ENCODE measurements at regions not wholly inside any gene's neighbourhood (a gene's known extent, or its start where the extent isn't known, plus 50 kb on each side); places are given as distances from the start of the nearest gene placed in this dataset.

DNA sequence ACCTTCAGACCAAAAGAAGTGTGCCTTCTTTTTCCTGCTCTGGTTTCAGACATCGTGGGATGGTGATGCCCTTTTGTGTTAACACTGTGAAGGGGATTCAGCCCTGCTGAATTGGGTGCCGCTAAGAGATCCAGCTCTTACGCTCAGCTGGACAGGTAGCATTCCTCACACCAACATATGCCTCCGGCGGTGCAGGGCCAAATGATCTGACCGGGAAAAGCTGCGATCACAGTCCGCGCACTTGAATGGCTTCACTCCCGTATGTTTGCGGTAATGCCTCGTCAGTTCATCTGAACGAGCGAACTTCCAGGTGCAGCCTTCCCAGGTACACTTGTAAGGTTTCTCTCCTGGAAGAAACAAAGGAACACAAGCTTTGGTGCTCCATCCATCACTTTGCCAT, 438.9 kb downstream of the KLF12 start:
- DNase-seq = no peak

GRCh38 chr13:73693215-73693614, 441.0 kb downstream of the KLF12 start:
- no peak for DNase-seq

DNA sequence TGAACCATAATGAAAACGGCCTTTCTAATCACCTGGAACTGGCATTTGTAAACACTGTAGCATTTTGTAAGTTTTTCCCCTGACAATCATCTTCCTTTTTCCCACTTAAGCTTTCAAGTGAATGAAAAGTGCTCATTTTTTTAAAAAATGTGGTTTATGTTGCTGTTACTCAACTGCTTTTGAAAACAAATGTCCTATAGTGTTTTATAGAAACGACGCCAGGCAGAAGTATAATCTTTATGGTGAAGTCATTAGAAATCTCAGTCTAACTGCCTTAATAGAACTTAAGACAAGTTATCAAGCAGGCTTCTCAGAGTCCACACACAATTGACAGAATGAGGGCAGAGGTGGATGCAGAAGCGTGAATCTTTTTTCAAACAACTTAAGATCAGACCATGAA, 442.3 kb downstream of the KLF12 start:
- no peak for DNase-seq

DNA sequence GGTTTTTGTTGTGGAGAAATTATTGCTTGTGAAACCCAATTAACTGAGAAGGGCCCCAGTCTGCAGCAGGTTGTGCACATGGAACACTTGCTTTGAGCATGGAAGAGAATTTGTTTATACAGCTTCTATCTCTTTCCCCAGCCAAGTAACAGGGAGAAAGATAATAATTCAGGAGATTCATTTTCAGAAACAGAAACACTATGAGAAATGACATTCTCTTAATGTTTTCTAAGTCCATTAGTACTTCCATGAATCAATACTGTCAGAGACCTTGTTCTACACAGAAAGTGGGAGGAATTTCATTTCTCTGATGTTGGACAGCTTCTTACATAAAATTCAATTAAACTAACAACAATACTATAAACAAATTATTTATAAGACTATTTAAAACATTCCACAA, 446.3 kb downstream of the KLF12 start:
- no peak for DNase-seq

DNA sequence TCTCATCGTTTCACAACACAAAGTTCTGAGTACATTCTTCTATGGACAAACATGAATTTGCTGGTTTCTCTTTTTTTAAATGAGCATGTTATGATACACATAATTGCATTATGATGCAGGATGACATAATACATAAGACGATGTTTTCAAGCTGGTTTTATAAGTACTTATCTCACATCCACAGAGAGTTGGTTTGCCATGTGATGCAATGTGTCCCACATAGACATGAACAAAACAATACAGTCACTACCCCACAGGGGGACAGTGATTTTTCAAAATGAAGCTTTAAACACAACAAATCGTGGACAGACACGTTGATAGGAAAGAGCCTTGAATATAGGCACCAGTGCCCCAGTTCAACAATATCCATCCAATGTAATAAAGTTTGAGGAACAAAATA, 447.1 kb downstream of the KLF12 start:
- no peak for DNase-seq

DNA sequence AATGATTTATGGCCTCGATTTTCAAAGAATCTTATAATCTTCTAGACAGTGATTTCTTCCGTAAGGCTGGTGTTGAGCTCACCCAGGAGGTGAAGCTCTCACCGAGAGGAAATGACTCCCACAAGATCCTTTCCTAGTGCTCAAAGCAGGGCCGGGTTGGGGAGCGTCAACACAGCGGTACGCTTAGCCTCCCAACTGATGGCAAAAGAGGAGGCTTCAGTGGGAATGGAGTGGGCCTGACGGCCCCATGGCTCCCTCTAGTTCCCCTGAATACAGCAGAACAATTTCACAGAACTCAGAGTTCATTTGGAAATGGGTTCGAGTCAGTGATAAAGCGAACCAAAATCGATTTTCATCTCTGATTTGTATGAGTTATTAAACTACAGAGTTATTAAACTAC, 449.5 kb downstream of the KLF12 start:
- no peak for DNase-seq

- DNase-seq = no peak
Measured at GRCh38 chr13:73684286-73684685, 449.9 kb downstream of the KLF12 start.

DNA sequence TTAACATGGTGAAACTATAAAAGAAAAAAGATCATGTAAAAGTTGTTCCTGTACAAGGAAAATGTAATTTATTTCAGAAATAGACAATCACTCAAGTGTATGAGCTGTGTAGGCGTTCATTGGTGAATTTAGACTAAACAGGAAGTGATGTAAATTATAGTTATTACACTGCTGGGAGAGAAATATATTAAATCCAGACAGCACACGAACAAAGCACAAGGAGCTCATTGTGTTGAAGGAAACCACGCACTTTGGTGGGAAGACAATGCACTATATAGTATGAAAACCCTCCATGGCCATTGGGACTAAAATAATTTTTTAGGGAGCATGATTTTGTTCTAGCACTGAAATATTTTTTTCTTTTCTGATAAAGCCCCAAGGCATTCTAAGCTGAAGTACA, 450.5 kb downstream of the KLF12 start:
- no peak for DNase-seq

DNA sequence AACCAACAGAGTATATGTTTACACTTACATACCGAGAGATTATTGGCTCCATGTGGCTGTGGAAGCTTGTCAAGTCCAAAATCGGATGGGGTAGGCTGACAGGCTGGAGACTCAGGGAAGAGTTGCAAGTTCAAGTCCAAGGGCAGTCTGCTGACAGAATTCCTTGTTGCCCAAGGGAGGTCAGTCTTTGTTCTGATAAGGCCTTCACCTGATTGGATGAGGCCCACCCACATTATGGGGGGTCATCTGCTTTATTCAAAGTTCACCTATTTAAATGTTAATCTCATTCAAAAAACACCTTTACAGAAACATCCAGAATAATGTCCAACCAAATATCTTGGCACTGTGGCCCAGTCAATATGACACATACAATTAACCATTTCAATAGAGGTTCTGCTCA, 452.4 kb downstream of the KLF12 start:
- no peak for DNase-seq

DNA sequence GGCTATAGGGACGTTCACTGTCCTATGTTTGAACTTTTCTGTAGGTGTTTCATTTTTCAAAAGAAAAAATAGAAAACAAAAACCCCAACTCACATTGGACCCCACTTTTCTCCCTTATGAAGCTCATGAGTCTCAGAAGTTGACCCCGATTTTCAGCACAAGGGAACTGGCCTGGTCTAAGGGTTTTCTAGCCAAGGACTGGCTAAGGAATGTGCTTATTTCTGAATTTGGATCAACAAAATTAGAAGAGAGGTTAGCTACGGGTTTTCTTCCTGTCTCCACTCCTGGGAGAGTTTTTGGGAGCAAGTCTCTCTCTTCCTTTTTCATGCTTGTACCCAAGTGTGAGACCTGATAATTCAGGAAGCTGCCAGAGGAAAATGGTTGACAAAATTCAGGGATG, 453.2 kb downstream of the KLF12 start:
- no peak for DNase-seq

DNA sequence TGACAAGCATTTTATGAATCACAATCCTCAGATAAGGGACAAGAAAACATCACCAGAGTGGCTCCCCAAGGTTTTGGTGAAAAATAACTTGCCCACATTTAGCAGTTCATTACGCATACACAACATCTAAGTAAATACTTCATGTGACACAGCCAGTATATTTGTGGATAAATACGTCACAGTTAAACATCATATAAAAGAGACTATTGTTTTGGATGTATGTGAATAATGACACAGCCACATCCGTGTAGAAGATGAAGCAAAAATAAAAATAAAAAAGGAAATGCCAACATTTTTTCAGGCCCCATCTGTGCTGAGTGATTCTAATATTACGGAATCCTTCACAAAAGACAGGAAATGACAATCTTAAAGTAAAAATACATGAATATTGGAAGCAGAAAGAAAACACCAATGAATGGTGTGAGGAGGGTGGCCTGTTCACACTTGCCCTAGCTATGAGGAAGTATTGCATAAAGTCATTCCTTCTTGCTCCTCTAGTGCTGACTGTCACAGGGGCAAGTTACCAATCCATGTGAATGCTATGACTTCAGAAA, 457.1 kb downstream of the KLF12 start:
- no peak for DNase-seq

- no peak for DNase-seq
Measured at GRCh38 chr13:73676550-73677047, 457.6 kb downstream of the KLF12 start.

GRCh38 chr13:73675821-73676220, 458.4 kb downstream of the KLF12 start:
- DNase-seq = no peak

DNA sequence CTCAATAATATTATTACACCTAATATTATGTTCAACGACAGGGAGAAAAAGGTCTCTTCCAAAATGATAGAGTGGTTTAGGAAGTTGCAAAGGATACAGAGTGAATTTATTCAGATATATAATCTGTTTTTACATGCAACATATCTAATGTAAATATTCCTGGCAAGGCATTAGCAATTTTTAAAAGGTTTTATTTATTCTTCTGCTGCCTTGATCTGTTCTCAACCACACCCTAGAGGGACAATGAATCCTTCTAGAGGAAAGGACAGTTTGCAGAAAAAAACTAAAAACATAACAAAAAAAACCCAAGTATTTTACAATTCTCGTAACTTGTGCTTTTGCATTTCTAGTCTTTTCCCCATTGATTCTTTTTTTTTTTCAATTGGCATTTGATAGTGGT, 459.6 kb downstream of the KLF12 start:
- DNase-seq = no peak

GRCh38 chr13:73673931-73674330, 460.3 kb downstream of the KLF12 start:
- DNase-seq = no peak

DNA sequence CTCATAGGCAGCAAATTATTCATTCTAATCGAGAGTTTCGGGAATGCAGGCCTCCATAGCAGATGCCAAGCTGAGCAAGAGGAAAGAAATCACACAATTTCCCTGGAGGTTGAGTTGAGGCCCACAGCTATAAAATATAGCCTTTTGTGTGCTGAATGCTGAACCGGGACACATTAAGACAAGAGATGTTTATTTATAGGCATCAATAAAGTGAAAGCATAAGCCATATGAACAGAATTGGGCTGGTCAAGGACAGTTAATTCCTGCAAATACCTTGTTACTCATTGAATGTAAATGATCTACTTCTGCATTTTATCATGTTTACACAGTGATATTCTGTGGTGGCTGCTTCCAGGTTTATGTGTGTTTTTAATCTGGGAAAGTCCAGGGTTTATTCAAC, 461.7 kb downstream of the KLF12 start:
- DNase-seq = no peak

DNA sequence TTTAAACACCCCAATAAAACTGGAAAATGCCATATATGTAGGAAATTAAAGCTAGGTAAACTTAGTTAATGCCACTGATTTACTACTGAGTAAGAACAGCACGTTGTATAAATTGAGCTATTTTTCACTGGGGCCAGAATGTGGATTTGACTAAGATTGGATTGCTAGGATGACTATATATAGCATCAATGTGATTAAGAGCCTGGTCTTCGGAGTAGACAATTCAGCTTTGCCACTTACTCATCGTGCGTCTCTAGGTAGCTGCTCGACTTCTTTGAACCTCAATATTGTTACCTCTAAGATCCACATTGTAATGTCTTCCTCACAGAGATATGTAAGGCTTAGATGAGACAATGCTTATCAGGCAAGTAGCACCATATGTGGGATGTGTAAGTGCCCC, 462.5 kb downstream of the KLF12 start:
- DNase-seq = no peak

DNA sequence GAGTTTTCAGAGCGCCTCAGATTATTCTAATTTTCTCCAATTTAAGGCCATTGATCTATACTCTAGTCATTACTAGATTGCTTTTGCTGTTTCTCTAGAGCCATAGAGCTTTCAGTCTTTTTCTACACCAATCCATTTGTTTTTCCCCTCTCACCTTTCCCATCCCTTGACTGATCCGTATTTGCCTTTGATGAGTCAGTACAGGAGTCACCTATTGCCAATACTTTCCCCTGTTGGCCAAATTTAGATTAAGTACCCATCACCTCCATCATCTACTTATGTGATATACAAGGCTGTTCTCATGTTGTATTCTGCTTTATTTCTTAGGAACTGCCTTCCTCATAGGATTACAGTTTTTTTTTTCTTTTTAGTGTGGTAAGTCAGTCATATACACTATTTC, 463.2 kb downstream of the KLF12 start:
- DNase-seq = no peak

DNA sequence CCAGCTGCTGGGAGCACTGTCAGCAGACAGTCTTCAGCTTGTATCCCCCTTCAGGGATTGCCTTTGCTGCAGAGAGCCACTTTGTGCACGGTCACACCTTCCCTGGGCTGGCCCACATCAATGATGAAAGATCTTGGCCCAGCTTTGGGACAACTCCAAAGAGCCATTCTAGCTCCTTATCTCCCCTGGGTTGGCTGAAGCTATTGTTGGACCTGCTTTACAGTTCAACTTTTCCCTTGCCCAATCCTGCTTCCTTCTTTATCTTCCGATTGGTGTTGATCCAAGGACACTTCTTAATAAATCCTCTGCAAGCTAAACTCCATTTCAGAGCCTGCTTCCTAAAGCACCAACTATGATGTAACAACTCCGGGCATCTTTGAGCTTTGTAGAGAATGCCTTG, 466.4 kb downstream of the KLF12 start:
- DNase-seq = no peak

GRCh38 chr13:73665261-73665660, 468.9 kb downstream of the KLF12 start:
- DNase-seq = no peak

- DNase-seq = no peak
Measured at GRCh38 chr13:73664851-73665250, 469.4 kb downstream of the KLF12 start.

- DNase-seq = no peak
Measured at GRCh38 chr13:73662833-73663232, 471.4 kb downstream of the KLF12 start.

GRCh38 chr13:73661687-73662425, 472.3 kb downstream of the KLF12 start:
- DNase-seq = no peak

GRCh38 chr13:73661066-73661465, 473.1 kb downstream of the KLF12 start:
- DNase-seq = no peak

GRCh38 chr13:73658639-73659038, 475.6 kb downstream of the KLF12 start:
- DNase-seq = no peak
